Urinary bladder (tissue), 3 donors: ENCODE measurements at regions not wholly inside any gene's neighbourhood (a gene's known extent, or its start where the extent isn't known, plus 50 kb on each side); places are given as distances from the start of the nearest gene placed in this dataset.
A peak's percentile ranks its signal among the peaks of the same experiment; 100 is the strongest.
"Not testable (repeated sequence)": the region's sequence is repeated elsewhere in the genome, so short reads cannot be mapped to it uniquely, and the experiment has no call there.

Experiments used
- DNase-seq: peaks from one replicate; pipeline ENCODE4 v3.0.0-alpha.2; 2015; ENCODE audit errors: extremely low spot score
- H3K27ac ChIP-seq: one replicate; pipeline ENCODE4 v1.5.1; 2013; ENCODE audit warnings: low read depth, mild to moderate bottlenecking, moderate library complexity
- H3K36me3 ChIP-seq: one replicate; pipeline ENCODE4 v1.6.1; 2013; ENCODE audit warnings: mild to moderate bottlenecking, moderate library complexity; ENCODE audit not compliant: insufficient read depth
- H3K4me1 ChIP-seq: one replicate; pipeline ENCODE4 v1.6.1; 2013; ENCODE audit warnings: mild to moderate bottlenecking, moderate library complexity; ENCODE audit not compliant: insufficient read depth
- H3K4me3 ChIP-seq: one replicate; pipeline ENCODE4 v1.5.1; 2013; ENCODE audit warnings: low read depth, low read length
- WGBS: extraction: QIAGEN DNeasy Blood & Tissue Kit; methylation state at CpG from one replicate; pipeline ENCODE4 v1.1.7; 2013; 5-methylcytosine and 5-hydroxymethylcytosine counted together
- donor health status: healthy with polysubstance abuse.
- donor health status: healthy.

DNA sequence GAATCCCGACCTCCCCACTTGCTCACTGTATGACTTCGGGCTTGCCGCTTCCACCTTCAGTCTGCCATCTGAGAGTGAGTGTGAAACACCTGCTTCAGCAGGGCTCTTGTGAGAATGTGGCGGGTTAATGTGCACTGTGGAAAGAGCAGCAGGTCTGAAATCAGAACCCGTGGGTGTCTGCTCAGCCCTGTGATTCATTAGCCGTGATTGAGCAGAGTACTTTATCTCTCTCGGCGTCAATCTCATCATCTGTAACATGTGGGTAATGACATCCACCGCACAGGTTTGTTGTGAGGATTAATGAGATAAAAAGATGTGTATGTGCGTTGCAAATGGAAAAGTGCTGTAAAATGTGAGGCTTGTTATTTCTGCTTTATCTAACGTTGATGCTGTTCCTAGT lies 128.6 kb downstream of the LRATD1 start:
- H3K27ac ChIP-seq = no peak overlapping the region
- 88% methylated on average over 11 of the region's 11 CpGs for WGBS
- DNase-seq = no peak
- H3K4me3 ChIP-seq = no peak overlapping the region
- H3K36me3 ChIP-seq = no peaks in the 10 kb centered on the region
- H3K4me1 ChIP-seq = no peaks in the 10 kb centered on the region

DNA sequence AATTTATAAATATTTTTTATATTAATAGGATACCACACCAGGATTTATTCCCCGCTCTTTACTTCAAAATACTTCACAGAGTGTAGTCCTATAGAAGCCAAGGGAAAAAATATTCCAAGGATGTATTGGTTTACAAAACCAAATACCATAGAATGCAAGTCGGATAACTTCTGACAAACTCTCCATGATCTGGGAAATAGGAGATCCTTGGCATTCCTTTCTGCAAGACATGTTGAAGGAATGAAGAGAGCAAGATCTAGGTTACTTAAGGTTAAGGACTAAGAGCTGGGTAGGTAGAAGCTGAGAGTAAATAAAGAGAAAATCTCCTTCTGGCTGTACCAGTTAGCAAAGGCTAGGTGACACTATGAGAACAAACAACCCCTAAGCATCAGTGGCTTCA lies 141.2 kb downstream of the LRATD1 start:
- H3K27ac ChIP-seq = no peak overlapping the region
- no peaks in the 10 kb centered on the region for H3K36me3 ChIP-seq
- no peak overlapping the region for H3K4me3 ChIP-seq
- H3K4me1 ChIP-seq = no peaks in the 10 kb centered on the region
- DNase-seq = no peak
- WGBS = 45% methylated on average over 2 of the region's 2 CpGs

DNA sequence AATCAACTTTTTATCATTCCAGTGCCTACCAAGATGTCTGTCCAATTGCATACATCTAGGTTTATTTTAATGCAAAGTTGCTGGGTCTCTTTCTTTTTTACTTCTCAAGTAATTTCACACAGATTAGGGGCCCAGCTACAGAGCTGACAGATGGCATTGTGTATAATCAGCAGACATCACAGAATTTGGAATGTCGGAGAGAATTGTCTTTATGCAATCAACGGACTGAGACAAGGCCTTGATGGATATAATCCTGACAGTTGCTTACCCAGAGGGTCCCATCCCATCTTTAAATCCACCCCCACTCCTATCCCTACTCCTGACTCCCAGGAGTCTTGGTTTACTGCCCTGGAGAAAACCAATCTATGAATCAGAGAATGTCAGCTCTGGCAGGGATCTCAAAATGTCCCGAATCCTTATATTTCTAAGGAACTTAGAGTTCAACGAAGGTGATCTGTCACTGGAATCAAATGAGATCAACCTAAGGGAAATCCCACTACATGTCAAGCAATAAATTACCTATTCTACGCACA lies 142.0 kb downstream of the LRATD1 start:
- Histone ChIP-seq H3K27ac (no peak overlapping the region), H3K36me3 (no peaks in the 10 kb centered on the region), H3K4me3 (no peak overlapping the region), H3K4me1 (no peaks in the 10 kb centered on the region)
- no peak for DNase-seq
- WGBS = 75% methylated on average over 5 of the region's 5 CpGs

DNA sequence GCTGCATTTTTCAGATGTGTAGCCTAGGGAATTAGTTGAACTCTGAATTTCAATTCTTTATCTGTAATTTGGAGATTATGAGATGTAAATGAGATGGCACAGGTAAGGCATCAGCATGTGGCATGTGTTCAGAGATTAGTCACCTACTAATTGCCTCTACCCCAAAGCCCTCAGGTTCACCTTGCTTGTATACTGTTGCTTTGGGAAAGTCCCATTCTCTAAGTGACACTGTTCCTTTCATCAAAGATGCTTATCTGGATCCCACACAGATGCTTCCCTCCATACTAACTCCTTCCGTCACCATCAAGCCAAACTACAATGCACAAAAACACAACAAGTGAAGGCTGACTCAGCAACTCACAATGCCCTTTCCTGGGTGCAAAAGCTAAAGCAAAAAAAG lies 143.7 kb downstream of the LRATD1 start:
- H3K4me1 ChIP-seq = no peaks in the 10 kb centered on the region
- WGBS = 0% methylated on average over 1 of the region's 1 CpG
- H3K4me3 ChIP-seq = no peak overlapping the region
- H3K27ac ChIP-seq = no peak overlapping the region
- no peak for DNase-seq
- no peaks in the 10 kb centered on the region for H3K36me3 ChIP-seq

DNA sequence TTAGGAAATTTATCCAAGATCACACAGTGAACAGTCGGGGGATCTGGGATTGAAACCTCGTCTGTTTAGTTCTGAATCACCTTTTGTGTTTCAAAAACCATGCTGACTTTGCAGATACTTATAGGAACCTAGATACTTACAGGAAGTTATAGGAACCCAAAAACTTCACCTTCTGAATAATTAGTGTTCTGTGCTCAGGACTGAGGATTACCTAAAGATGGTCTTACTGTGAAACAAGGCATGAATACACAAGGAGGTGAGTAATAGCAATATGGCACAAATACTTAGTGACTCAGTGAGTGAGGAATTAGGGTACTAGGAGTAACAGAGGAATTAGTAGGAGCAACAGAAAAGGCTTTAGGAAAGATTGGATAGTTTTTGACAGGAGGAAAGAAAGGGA lies 145.5 kb downstream of the LRATD1 start:
- Histone ChIP-seq H3K27ac (no peak overlapping the region), H3K36me3 (no peaks in the 10 kb centered on the region), H3K4me1 (no peaks in the 10 kb centered on the region), H3K4me3 (no peak overlapping the region)
- no peak for DNase-seq
- 94% methylated on average over 2 of the region's 2 CpGs for WGBS

DNA sequence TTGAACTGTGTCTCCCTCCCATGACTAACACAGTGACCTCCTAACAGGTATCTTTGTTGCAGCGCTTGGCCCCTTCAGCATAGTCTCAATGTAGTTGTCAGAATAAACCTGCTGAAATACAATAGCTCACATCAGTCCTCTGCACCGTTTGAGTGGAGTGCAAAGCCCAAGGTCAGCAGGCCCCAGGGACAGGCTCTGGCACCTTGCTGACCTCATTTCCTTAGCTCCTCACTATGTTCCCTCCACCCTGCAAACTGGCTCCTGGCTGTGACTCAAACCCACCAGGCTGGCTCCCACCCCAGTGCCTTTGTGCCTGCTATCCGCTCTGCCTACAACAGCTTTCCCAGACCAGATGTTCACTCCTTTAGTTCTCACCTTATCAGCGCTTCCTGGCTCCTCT lies 146.7 kb downstream of the LRATD1 start:
- no peak overlapping the region for H3K27ac ChIP-seq
- H3K4me3 ChIP-seq = no peak overlapping the region
- 85% methylated on average over 4 of the region's 4 CpGs for WGBS
- H3K4me1 ChIP-seq = no peaks in the 10 kb centered on the region
- DNase-seq = no peak
- H3K36me3 ChIP-seq = no peaks in the 10 kb centered on the region

DNA sequence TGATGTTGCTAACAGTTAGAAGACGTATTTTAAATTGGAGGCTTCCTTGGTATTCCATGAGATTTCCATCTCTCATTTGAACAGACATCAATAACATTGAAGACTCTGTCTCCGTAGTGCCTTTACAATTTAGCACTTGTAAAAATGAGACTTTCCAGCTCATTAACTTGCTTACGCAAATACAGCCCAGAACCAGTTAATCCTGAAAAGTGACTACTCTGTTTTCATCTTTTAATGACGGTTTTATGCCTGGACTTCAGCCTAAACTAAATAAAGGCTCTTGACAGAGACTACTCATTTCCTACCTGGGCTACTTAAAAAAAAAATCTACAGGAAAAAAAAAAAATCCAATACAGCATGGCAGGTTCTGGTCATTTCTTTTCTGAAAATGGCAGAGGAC lies 148.6 kb downstream of the LRATD1 start:
- H3K4me3 ChIP-seq = no peak overlapping the region
- 57% methylated on average over 4 of the region's 4 CpGs for WGBS
- H3K27ac ChIP-seq = no peak overlapping the region
- no peak for DNase-seq
- H3K4me1 ChIP-seq = no peaks in the 10 kb centered on the region
- no peaks in the 10 kb centered on the region for H3K36me3 ChIP-seq

DNA sequence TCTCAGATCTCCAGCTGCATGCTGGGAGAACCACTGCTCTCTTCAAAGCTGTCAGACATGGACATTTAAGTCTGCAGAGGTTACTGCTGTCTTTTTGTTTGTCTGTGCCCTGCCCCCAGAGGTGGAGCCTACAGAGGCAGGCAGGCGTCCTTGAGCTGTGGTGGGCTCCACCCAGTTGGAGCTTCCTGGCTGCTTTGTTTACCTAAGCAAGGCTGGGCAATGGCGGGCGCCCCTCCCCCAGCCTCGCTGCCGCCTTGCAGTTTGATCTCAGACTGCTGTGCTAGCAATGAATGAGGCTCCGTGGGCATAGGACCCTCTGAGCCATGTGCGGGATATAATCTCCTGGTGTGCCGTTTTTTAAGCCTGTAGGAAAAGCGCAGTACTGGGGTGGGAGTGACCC lies 156.3 kb downstream of the LRATD1 start:
- H3K4me1 ChIP-seq, DNase-seq, H3K4me3 ChIP-seq, H3K36me3 ChIP-seq, H3K27ac ChIP-seq: not testable (repeated sequence)
- WGBS = 91% methylated on average over 9 of the region's 9 CpGs

DNA sequence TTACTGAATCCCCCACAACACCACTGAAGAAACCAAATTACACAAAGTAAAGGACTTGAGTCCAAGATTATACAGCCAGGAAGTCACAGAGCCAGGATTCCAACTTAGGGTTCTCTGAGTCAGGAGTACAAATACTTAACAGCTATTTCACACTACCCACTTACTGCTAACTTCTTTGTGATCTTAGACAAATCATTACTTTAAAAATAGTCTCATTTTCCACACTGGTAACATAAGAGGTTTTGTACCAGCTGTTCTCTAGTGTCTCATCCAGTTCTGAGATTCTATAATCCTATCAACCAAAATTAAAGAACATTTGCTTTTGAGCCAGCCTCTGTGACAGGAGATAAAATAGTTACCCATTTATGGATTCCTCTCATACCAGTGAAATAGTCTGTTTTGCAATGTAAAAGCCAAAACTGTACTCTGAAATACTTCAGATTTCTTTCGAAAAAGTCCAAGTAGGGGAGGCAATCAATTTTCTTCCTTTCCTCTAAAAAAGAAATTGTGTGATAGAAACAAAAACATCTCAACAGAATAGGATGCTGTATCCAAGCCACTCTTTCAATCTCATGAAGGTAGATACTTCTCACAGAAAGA lies 157.6 kb downstream of the LRATD1 start:
- DNase-seq = no peak
- WGBS = 88% methylated on average over 1 of the region's 1 CpG

DNA sequence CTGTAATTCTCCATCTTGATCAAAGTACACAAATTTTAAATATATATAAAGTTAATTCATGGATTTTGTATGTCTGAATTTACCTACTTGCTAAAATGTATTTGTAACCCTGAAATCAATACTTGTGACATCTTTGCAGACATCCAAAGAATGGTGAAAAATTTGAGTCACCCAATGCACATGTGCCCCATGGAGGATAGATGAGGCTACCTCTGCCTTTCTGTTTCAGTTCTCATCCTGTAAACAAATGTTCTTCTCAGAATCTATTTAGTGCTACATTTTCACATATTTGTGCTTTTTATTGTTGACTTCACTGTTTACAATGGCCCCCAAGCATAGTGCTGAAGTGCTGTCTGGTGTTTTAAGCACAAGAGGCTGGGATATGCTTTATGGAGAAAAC lies 171.5 kb downstream of the LRATD1 start:
- Histone ChIP-seq H3K4me3 (no peak overlapping the region), H3K4me1 (no peaks in the 10 kb centered on the region), H3K36me3 (no peaks in the 10 kb centered on the region), H3K27ac (no peak overlapping the region)
- DNase-seq = no peak

More for the DNA sequence above, 157.6 kb downstream of the LRATD1 start:
- no peaks in the 10 kb centered on the region for H3K4me1 ChIP-seq
- H3K27ac ChIP-seq = no peak overlapping the region
- no peaks in the 10 kb centered on the region for H3K36me3 ChIP-seq
- H3K4me3 ChIP-seq = no peak overlapping the region

DNA sequence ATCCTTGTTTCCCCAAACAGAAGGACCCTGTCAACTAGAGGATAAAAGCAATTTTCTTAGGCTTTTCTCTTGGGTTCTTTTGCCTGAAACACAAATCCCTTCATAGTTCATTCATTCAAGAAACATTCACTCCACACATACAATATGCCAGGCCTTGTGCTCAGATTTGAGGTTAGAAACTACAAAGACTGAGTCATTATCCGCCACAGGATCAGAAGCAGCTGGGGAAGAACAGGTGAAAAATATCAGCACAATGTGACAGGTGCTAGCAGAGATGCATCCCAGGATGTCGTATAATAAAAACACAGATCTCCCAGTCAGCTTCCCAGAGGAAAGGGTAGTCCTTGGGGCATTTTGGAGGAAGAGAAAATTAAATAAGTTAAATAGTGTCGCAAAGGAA lies 172.4 kb downstream of the LRATD1 start:
- H3K36me3 ChIP-seq = no peaks in the 10 kb centered on the region
- DNase-seq = no peak
- no peak overlapping the region for H3K27ac ChIP-seq
- WGBS = 74% methylated on average over 3 of the region's 3 CpGs
- no peaks in the 10 kb centered on the region for H3K4me1 ChIP-seq
- H3K4me3 ChIP-seq = no peak overlapping the region

DNA sequence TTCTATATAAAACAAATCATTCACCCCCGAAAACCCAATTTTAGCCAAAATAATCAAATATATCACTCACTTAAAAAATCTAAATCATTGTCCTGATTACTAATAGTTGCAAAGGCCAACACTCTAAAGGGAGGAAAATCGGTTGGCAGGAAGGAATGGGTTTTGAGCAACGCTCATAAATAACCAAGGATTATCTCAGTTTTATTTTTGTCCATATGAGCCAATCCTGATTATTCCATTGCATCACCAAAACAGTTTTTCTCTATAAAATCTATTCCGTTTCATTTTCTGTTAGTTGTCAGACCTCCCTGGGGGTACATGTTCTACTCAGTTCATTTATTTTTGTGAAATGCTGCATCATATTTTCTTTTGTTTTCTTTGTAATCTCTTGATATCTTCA lies 174.1 kb downstream of the LRATD1 start:
- Histone ChIP-seq H3K27ac (no peak overlapping the region), H3K4me1 (no peaks in the 10 kb centered on the region), H3K36me3 (no peaks in the 10 kb centered on the region), H3K4me3 (no peak overlapping the region)
- DNase-seq = peak; percentile 4
- 43% methylated on average over 4 of the region's 4 CpGs for WGBS

DNA sequence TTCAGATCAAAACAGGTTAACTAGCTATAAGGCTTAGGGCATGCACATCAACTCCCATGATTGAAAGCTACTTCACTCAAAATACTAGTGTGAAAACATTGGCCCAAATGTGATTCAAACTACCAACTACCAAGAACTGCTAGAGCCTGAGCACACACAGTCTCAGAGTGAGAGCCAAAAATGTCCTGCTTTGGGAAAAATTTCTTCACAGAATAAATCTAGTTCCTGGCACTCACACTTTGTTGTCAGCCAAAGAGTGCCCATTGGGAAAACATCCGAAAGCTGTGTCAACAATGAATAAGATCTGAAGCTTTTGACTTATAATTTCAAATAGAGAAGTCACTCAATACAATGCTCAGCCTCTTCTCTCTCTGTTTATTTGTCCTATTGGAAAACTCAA lies 182.7 kb downstream of the LRATD1 start:
- no peak for DNase-seq
- Histone ChIP-seq H3K27ac (no peak overlapping the region), H3K36me3 (no peaks in the 10 kb centered on the region), H3K4me3 (no peak overlapping the region), H3K4me1 (no peaks in the 10 kb centered on the region)
- 73% methylated on average over 1 of the region's 1 CpG for WGBS

DNA sequence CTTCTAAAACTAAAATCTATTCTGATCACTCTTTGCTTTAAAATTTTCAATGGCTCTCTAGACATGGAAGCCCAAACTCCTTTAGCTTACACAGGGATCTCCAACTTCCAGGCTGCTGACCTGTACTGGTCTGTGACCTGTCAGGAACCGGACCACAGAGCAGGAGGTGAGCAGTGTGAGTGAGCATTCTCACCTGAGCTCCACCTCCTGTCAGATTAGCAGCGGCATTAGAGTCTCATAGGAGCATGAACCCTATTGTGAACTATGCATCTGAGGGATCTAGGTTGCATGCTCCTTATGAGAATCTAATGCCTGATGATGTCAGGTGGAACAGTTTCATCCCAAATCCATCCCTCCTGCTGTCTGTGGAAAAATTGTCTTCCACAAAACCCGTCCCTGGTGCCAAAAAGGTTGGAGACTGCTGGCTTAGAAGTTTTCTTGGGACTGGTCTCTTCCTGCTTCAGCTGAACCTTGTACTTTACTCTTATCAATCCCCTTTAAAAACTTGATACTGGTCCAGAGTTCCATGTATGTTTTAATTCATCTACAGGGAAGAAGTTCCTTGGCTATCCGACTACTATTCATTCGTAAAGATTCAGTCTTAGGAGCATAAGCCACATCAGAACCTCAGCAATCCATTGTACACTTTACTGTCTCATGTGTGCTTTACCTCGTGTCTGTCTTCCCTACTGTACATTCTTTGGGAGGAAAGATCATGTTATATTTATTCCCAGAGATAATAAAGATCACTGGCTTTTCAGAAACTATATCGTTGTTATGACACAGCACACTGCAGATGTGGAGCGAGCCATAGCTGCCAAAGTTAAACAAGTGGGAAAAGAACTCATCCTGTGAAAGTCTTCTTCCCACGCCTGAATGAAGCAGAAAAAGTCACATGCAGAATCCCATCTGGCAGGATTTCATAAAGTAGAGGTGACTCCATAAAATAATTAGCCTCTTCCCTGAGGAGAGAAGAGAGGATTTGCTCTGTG lies 183.8 kb downstream of the LRATD1 start:
- H3K27ac ChIP-seq = no peak overlapping the region
- DNase-seq = no peak
- 39% methylated on average over 9 of the region's 9 CpGs for WGBS
- no peaks in the 10 kb centered on the region for H3K36me3 ChIP-seq
- no peaks in the 10 kb centered on the region for H3K4me1 ChIP-seq
- no peak overlapping the region for H3K4me3 ChIP-seq
